Panc1 (cell line): ENCODE measurements at regions not wholly inside any gene's neighbourhood (a gene's known extent, or its start where the extent isn't known, plus 50 kb on each side); places are given as distances from the start of the nearest gene placed in this dataset.

ENCODE experiments used
- CTCF ChIP-seq: fragments of 450-650 bp; IDR thresholded peaks from 2 replicates; pipeline ENCODE4 v1.5.1; 2017; ENCODE audit warnings: mild to moderate bottlenecking
- SIN3A ChIP-seq: IDR thresholded peaks from 2 replicates; pipeline ENCODE4 v1.6.1; 2012; ENCODE audit warnings: low read depth, mild to moderate bottlenecking, low read length, moderate library complexity, borderline replicate concordance; ENCODE audit not compliant: insufficient read depth

- TF ChIP-seq CTCF (no peak), SIN3A (no peak)
Observed at GRCh38 chr16:52624891-52625290, 77.9 kb upstream of the TOX3 start.
